ENCODE measurements at regions not wholly inside any gene's neighbourhood (a gene's known extent, or its start where the extent isn't known, plus 50 kb on each side); places are given as distances from the start of the nearest gene placed in this dataset.

DNA sequence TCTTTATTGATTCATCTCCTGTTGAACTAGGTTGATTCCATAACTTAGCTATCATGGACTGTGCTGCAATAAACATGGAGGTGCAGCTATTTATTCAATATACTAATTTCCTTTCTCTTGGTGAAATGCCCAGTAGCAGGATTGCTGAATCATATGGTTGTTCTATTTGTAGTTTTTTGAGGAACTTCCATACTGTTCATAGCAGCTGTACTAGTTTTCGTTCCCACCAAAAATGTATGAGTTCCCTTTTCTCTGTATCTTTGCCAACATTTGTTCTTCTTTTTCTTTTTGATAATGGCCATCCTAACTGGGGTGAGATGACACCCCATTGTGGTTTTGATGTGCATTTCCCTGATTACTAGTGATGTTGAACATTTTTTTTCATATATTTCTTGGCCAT, 87.2 kb upstream of the NAV2 start:
- TF ChIP-seq POLR2A (IDR thresholded peaks at IDR 0.05) = no peak
- TF ChIP-seq, protein P1, sequence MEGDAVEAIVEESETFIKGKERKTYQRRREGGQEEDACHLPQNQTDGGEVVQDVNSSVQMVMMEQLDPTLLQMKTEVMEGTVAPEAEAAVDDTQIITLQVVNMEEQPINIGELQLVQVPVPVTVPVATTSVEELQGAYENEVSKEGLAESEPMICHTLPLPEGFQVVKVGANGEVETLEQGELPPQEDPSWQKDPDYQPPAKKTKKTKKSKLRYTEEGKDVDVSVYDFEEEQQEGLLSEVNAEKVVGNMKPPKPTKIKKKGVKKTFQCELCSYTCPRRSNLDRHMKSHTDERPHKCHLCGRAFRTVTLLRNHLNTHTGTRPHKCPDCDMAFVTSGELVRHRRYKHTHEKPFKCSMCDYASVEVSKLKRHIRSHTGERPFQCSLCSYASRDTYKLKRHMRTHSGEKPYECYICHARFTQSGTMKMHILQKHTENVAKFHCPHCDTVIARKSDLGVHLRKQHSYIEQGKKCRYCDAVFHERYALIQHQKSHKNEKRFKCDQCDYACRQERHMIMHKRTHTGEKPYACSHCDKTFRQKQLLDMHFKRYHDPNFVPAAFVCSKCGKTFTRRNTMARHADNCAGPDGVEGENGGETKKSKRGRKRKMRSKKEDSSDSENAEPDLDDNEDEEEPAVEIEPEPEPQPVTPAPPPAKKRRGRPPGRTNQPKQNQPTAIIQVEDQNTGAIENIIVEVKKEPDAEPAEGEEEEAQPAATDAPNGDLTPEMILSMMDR (IDR thresholded peaks at IDR 0.05) = no peak
